ENCODE measurements at regions not wholly inside any gene's neighbourhood (a gene's known extent, or its start where the extent isn't known, plus 50 kb on each side); places are given as distances from the start of the nearest gene placed in this dataset.
"Not testable (repeated sequence)": the region's sequence is repeated elsewhere in the genome, so short reads cannot be mapped to it uniquely, and the experiment has no call there.

GRCh38 chr5:24264547-24264946 is 380.2 kb downstream of the CDH10 start:
- DNase-seq (no peak), ATAC-seq (no peak)
- Histone ChIP-seq H3K36me3 (ENCODE audit: low read depth) (no peaks in the 10 kb centered on the region), H3K9me3 (no peaks in the 10 kb centered on the region), H3K4me3 (no peak overlapping the region), H3K4me1 (ENCODE audit: low read depth) (no peaks in the 10 kb centered on the region)
- TF ChIP-seq CTCF (IDR thresholded peaks at IDR 0.05), result no peak
- intact Hi-C loops (cut with DNase I, micrococcal nuclease), result no loop called here

GRCh38 chr5:24265306-24265705 is 379.5 kb downstream of the CDH10 start:
- no peak for TF ChIP-seq CTCF (IDR thresholded peaks at IDR 0.05)
- intact Hi-C loops (cut with DNase I, micrococcal nuclease), result no loop called here
- no peak for ATAC-seq
- Histone ChIP-seq H3K4me1 (ENCODE audit: low read depth) (no peaks in the 10 kb centered on the region), H3K36me3 (ENCODE audit: low read depth) (no peaks in the 10 kb centered on the region), H3K4me3 (no peak overlapping the region), H3K9me3 (no peaks in the 10 kb centered on the region)
- no peak for DNase-seq

GRCh38 chr5:24268482-24269056 is 376.2 kb downstream of the CDH10 start:
- no peaks in the 10 kb centered on the region for H3K4me1 ChIP-seq (ENCODE audit: low read depth)
- no peak for TF ChIP-seq CTCF (IDR thresholded peaks at IDR 0.05)
- no peaks in the 10 kb centered on the region for H3K36me3 ChIP-seq (ENCODE audit: low read depth)
- DNase-seq, result no peak
- no peaks in the 10 kb centered on the region for H3K9me3 ChIP-seq
- intact Hi-C loops (cut with DNase I, micrococcal nuclease), result no loop called here
- H3K4me3 ChIP-seq, result no peak overlapping the region
- no peak for ATAC-seq

- ATAC-seq; H3K4me3 ChIP-seq; H3K4me1 ChIP-seq (ENCODE audit: low read depth); H3K36me3 ChIP-seq (ENCODE audit: low read depth); DNase-seq; intact Hi-C loops (cut with DNase I, micrococcal nuclease); H3K9me3 ChIP-seq: not testable (repeated sequence)
Observed at GRCh38 chr5:24271702-24272118, 373.1 kb downstream of the CDH10 start.

GRCh38 chr5:24272741-24273140 is 372.0 kb downstream of the CDH10 start:
- ATAC-seq (no peak), DNase-seq (no peak)
- no peaks in the 10 kb centered on the region for H3K9me3 ChIP-seq
- no peak overlapping the region for H3K4me3 ChIP-seq
- TF ChIP-seq CTCF (IDR thresholded peaks at IDR 0.05), result no peak
- no peaks in the 10 kb centered on the region for H3K4me1 ChIP-seq (ENCODE audit: low read depth)
- intact Hi-C loops (cut with DNase I, micrococcal nuclease), result no loop called here
- H3K36me3 ChIP-seq (ENCODE audit: low read depth), result no peaks in the 10 kb centered on the region

GRCh38 chr5:24280215-24280614 is 364.6 kb downstream of the CDH10 start:
- H3K4me1 ChIP-seq (ENCODE audit: low read depth), result no peaks in the 10 kb centered on the region
- no peak for ATAC-seq
- TF ChIP-seq CTCF (IDR thresholded peaks at IDR 0.05), result no peak
- intact Hi-C loops (cut with DNase I, micrococcal nuclease), result no loop called here
- H3K4me3 ChIP-seq, result no peak overlapping the region
- no peak for DNase-seq
- no peaks in the 10 kb centered on the region for H3K36me3 ChIP-seq (ENCODE audit: low read depth)
- no peaks in the 10 kb centered on the region for H3K9me3 ChIP-seq
